Ovary (tissue), 7 donors: ENCODE measurements at regions not wholly inside any gene's neighbourhood (a gene's known extent, or its start where the extent isn't known, plus 50 kb on each side); places are given as distances from the start of the nearest gene placed in this dataset.

Experiments used
- DNase-seq, 5 donors: peaks; one replicate each; pipeline ENCODE4 v3.0.0-alpha.2; 2019 to 2020
- H3K27ac ChIP-seq, 2 donors: fragments of 200-600 bp; one replicate each; pipeline versions ENCODE4 v1.5.1 to v1.8.0; 2019 to 2022
- H3K27me3 ChIP-seq: fragments of 200-600 bp; one replicate; pipeline ENCODE4 v1.8.0; 2022
- H3K36me3 ChIP-seq: fragments of 200-600 bp; sonication (generic); one replicate; pipeline ENCODE4 v1.5.1; 2019
- H3K4me1 ChIP-seq: one replicate; pipeline ENCODE4 v1.8.1; 2013; ENCODE audit warnings: mild to moderate bottlenecking, moderate library complexity; ENCODE audit not compliant: insufficient read depth
- H3K4me3 ChIP-seq: fragments of 200-600 bp; sonication (generic); one replicate; pipeline ENCODE4 v1.5.1; 2017
- H3K9me3 ChIP-seq, 2 donors: fragments of 200-600 bp in 1 of 2; sonication (generic) in 1 of 2; one replicate each; pipeline versions ENCODE4 v1.5.1 to v1.8.1; 2013 to 2019; ENCODE audit warnings: mild to moderate bottlenecking in 1 of 2, moderate library complexity in 1 of 2
- CTCF ChIP-seq, 3 donors: fragments of 450-650 bp in 2 of 3; fragments of 200-600 bp in 1 of 3; IDR thresholded peaks; one replicate each; pipeline versions ENCODE4 v1.5.1 to v1.8.0; 2016 to 2022; ENCODE audit warnings: antibody characterized with exemption in 3 of 3, mild to moderate bottlenecking in 1 of 3
- EP300 ChIP-seq: sonication (generic); formaldehyde crosslinking; IDR thresholded peaks from one replicate; pipeline ENCODE4 v1.6.1; 2017; ENCODE audit warnings: antibody characterized with exemption
- POLR2A ChIP-seq: fragments of 450-650 bp; IDR thresholded peaks from one replicate; pipeline ENCODE4 v1.6.1; 2017; ENCODE audit warnings: antibody characterized with exemption, mild to moderate bottlenecking, moderate library complexity
- WGBS, 3 donors: extraction: QIAGEN DNeasy Blood & Tissue Kit in 1 of 3; methylation state at CpG; one replicate each; pipeline versions ENCODE4 v1.1.5 to v1.1.7; 2013 to 2017; 5-methylcytosine and 5-hydroxymethylcytosine counted together
- intact Hi-C, 4 donors: fragments of 100-400 bp; cut with DNase I; formaldehyde crosslinking; loops; one replicate each; pipeline versions ENCODE4 v1.11.0 to v1.15.1; 2022 to 2023
- donor health status: DM: no; HTN: no; CAD: no; lungs with moderate emphysema.
- donor health status: DM: no; HTN: no; CAD: no.
- donor health status: Bipolar disorder and iron deficiency.
- donor health status: DM: no; HTN: no; CAD: no.
- donor health status: DM: yes; HTN: yes; CAD: no.

- Histone ChIP-seq H3K27ac (no peak overlapping the region), H3K27me3 (no peaks in the 10 kb centered on the region), H3K9me3 (no peaks in the 10 kb centered on the region), H3K36me3 (no peaks in the 10 kb centered on the region), H3K4me1 (no peaks in the 10 kb centered on the region), H3K4me3 (no peak overlapping the region)
- no peak for DNase-seq
- TF ChIP-seq EP300 (no peak), POLR2A (no peak), CTCF (IDR thresholded peaks at IDR 0.05) (no peak)
- WGBS, 3 donors: 55 to 67% (median 55%) methylated on average over 1 of the region's 1 CpG
- intact Hi-C loops: no loop called here
These were observed 82.5 kb upstream of the GIMD1 start for GRCh38 chr4:106451091-106451490.

- DNase-seq: no peak
- TF ChIP-seq CTCF (IDR thresholded peaks at IDR 0.05) (no peak), POLR2A (no peak), EP300 (no peak)
- H3K4me1 ChIP-seq: no peaks in the 10 kb centered on the region
- H3K4me3 ChIP-seq: no peak overlapping the region
- no peak overlapping the region for H3K27ac ChIP-seq
- no peaks in the 10 kb centered on the region for H3K27me3 ChIP-seq
- H3K36me3 ChIP-seq: no peaks in the 10 kb centered on the region
- WGBS, 3 donors: 61 to 74% (median 68%) methylated on average over 3 of the region's 3 CpGs
- intact Hi-C loops: no loop called here
- H3K9me3 ChIP-seq: no peaks in the 10 kb centered on the region
These were observed 81.7 kb upstream of the GIMD1 start for GRCh38 chr4:106450249-106450648.

- intact Hi-C loops: no loop called here
- 79 to 81% (median 80%) methylated on average over 2 of the region's 2 CpGs for WGBS, 3 donors
These were observed 76.0 kb upstream of the GIMD1 start for GRCh38 chr4:106444557-106444956.

GRCh38 chr4:106430797-106431196 is 62.2 kb upstream of the GIMD1 start:
- no peaks in the 10 kb centered on the region for H3K36me3 ChIP-seq
- H3K4me3 ChIP-seq: no peak overlapping the region
- no peak overlapping the region for H3K27ac ChIP-seq
- TF ChIP-seq POLR2A (no peak), CTCF (IDR thresholded peaks at IDR 0.05) (no peak), EP300 (no peak)
- H3K27me3 ChIP-seq: no peaks in the 10 kb centered on the region
- intact Hi-C loops: no loop called here
- 90 to 92% (median 91%) methylated on average over 2 of the region's 2 CpGs for WGBS, 3 donors
- no peak for DNase-seq
- H3K4me1 ChIP-seq: no peaks in the 10 kb centered on the region
- H3K9me3 ChIP-seq: no peaks in the 10 kb centered on the region

More at GRCh38 chr4:106444557-106444956, 76.0 kb upstream of the GIMD1 start:
- Histone ChIP-seq H3K9me3 (no peaks in the 10 kb centered on the region), H3K4me3 (no peak overlapping the region), H3K36me3 (no peaks in the 10 kb centered on the region), H3K4me1 (no peaks in the 10 kb centered on the region), H3K27ac (no peak overlapping the region), H3K27me3 (no peaks in the 10 kb centered on the region)
- no peak for DNase-seq
- TF ChIP-seq POLR2A (no peak), EP300 (no peak), CTCF (IDR thresholded peaks at IDR 0.05) (no peak)

GRCh38 chr4:106429885-106430284 is 61.3 kb upstream of the GIMD1 start:
- Histone ChIP-seq H3K4me1 (no peaks in the 10 kb centered on the region), H3K27ac (no peak overlapping the region), H3K36me3 (no peaks in the 10 kb centered on the region), H3K27me3 (no peaks in the 10 kb centered on the region), H3K9me3 (no peaks in the 10 kb centered on the region), H3K4me3 (no peak overlapping the region)
- DNase-seq: no peak
- 91 to 96% (median 92%) methylated on average over 2 of the region's 2 CpGs for WGBS, 3 donors
- TF ChIP-seq POLR2A (no peak), EP300 (no peak), CTCF (IDR thresholded peaks at IDR 0.05) (no peak)
- intact Hi-C loops: no loop called here
